ENCODE measurements at regions not wholly inside any gene's neighbourhood (a gene's known extent, or its start where the extent isn't known, plus 50 kb on each side); places are given as distances from the start of the nearest gene placed in this dataset.

DNA sequence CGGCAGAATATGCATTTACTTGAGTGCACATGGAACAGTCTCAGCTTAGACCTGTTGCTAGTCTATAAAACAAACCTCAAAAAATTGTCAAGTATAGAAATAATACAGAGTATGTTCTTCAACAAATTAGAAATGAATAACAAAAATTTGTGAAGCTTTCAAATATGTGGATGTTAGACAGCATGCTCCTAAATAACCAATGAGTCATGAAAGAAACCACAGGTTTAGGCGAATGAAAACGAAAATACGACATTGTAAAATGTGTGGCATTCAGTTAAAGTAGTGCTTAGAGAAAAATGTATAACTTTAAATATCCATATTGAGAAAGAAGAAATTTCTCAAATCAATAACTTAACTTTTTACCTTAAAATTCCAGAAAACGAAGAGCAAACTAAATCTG is 760.0 kb upstream of the SORCS1 start:
- peaks cover under 1 to 35% (median 2%) of the 10 kb centered on the region in 3 experiments; a peak in 5 of 7 replicates for H3K36me3 Mint-ChIP-seq (ENCODE audit: insufficient read depth in 1 of 3, low read depth in 3 of 3)
- H3K27me3 ChIP-seq (ENCODE audit: insufficient read depth, low read length) = no peaks in the 10 kb centered on the region
- no peak overlapping the region for H2BK15ac ChIP-seq (ENCODE audit: low read depth, low read length)

More for the DNA sequence above, 760.0 kb upstream of the SORCS1 start:
- WGBS (ENCODE audit: extremely low coverage, insufficient read length, low lambda C conversion rate) = no CpG with 5 or more reads among the region's 5 CpGs
- no peak overlapping the region for H3K23ac ChIP-seq (ENCODE audit: insufficient read length, low read depth, low read length)
- no peak overlapping the region for H3K9ac ChIP-seq (ENCODE audit: extremely low read depth, insufficient read length, low read length)
- no peak overlapping the region for H3K18ac ChIP-seq (ENCODE audit: insufficient read length, low read depth, low read length)
- H3K4me2 ChIP-seq (ENCODE audit: insufficient read depth, insufficient read length, low read length) = no peak overlapping the region
- H2BK20ac ChIP-seq (ENCODE audit: low read depth, low read length, poor library complexity, severe bottlenecking) = no peak overlapping the region
- H2AK5ac ChIP-seq (ENCODE audit: insufficient read length, low read length) = no peak overlapping the region
- no peak overlapping the region for H2AFZ ChIP-seq (ENCODE audit: low read length)
- no peak overlapping the region for H3K27ac ChIP-seq (ENCODE audit: insufficient read length, low read depth, low read length)
- Mint-ChIP-seq H3K4me1 (peaks cover 19 to 21% of the 10 kb centered on the region in 2 experiments), H3K9me3 (peaks cover 11 to 25% of the 10 kb centered on the region in 2 experiments), H3K27ac (no peak overlapping the region), H3K27me3 (ENCODE audit: low read depth) (no peaks in the 10 kb centered on the region), H3K4me3 (no peak overlapping the region)
- no peak overlapping the region for H4K5ac ChIP-seq (ENCODE audit: insufficient read length, low read depth, low read length)
- TF ChIP-seq, protein P1, sequence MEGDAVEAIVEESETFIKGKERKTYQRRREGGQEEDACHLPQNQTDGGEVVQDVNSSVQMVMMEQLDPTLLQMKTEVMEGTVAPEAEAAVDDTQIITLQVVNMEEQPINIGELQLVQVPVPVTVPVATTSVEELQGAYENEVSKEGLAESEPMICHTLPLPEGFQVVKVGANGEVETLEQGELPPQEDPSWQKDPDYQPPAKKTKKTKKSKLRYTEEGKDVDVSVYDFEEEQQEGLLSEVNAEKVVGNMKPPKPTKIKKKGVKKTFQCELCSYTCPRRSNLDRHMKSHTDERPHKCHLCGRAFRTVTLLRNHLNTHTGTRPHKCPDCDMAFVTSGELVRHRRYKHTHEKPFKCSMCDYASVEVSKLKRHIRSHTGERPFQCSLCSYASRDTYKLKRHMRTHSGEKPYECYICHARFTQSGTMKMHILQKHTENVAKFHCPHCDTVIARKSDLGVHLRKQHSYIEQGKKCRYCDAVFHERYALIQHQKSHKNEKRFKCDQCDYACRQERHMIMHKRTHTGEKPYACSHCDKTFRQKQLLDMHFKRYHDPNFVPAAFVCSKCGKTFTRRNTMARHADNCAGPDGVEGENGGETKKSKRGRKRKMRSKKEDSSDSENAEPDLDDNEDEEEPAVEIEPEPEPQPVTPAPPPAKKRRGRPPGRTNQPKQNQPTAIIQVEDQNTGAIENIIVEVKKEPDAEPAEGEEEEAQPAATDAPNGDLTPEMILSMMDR (conservative IDR thresholded peaks at IDR 0.05) = no peak
- no peaks in the 10 kb centered on the region for H3K9me3 ChIP-seq (ENCODE audit: control insufficient read depth, low read depth, low read length)
- no peak overlapping the region for H3K4ac ChIP-seq (ENCODE audit: low read depth, low read length)
- H3K56ac ChIP-seq (ENCODE audit: insufficient read length, low read depth, low read length) = no peak overlapping the region
- H2BK120ac ChIP-seq (ENCODE audit: low read depth, low read length, poor library complexity, severe bottlenecking) = no peak overlapping the region
- H2BK5ac ChIP-seq (ENCODE audit: insufficient read length, low read length) = no peak overlapping the region
- no peaks in the 10 kb centered on the region for H3K23me2 ChIP-seq (ENCODE audit: insufficient read length, low read depth, low read length, poor library complexity, severe bottlenecking)
- no peak overlapping the region for H2BK12ac ChIP-seq (ENCODE audit: insufficient read length, low read depth, low read length)
- no peaks in the 10 kb centered on the region for H3K79me1 ChIP-seq (ENCODE audit: insufficient read depth, low read depth, low read length, poor library complexity, severe bottlenecking)
- H3T11ph ChIP-seq (ENCODE audit: low read length) = no peak overlapping the region
- H3K79me2 ChIP-seq (ENCODE audit: insufficient read depth, low read length) = no peaks in the 10 kb centered on the region
- H3K14ac ChIP-seq (ENCODE audit: insufficient read depth, low read length) = no peak overlapping the region
- H3K4me1 ChIP-seq (ENCODE audit: insufficient read depth, low read length) = no peaks in the 10 kb centered on the region
- no peak overlapping the region for H4K91ac ChIP-seq (ENCODE audit: insufficient read length, low read depth, low read length)
- H4K20me1 ChIP-seq (ENCODE audit: control insufficient read depth, insufficient read depth, insufficient read length) = no peaks in the 10 kb centered on the region
- no peak for DNase-seq
- H4K8ac ChIP-seq (replicated peaks; ENCODE audit: insufficient read length, low read depth, low read length) = no peak overlapping the region

Data from H9 (cell line).